ENCODE measurements at regions not wholly inside any gene's neighbourhood (a gene's known extent, or its start where the extent isn't known, plus 50 kb on each side); places are given as distances from the start of the nearest gene placed in this dataset.

DNA sequence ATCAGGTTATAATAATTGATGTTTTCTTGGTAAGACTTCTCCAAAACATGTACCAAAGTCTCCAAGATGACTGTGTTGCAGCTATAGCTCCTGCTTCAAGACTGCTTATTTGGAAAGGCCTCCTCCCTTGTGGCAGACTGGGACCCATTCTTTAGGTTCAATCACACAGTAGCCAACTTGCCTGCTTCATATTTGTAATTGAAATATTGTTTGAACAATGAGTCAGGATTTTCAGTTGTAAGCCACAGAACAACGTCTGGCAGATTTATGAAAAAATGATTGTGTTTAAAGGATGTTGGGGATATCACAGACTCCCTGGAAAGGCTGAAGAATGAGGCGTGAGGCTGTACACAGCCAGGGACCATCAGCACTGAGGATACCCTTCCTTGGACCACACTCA lies 458.9 kb downstream of the MED10 start:
- TF ChIP-seq, protein P1, sequence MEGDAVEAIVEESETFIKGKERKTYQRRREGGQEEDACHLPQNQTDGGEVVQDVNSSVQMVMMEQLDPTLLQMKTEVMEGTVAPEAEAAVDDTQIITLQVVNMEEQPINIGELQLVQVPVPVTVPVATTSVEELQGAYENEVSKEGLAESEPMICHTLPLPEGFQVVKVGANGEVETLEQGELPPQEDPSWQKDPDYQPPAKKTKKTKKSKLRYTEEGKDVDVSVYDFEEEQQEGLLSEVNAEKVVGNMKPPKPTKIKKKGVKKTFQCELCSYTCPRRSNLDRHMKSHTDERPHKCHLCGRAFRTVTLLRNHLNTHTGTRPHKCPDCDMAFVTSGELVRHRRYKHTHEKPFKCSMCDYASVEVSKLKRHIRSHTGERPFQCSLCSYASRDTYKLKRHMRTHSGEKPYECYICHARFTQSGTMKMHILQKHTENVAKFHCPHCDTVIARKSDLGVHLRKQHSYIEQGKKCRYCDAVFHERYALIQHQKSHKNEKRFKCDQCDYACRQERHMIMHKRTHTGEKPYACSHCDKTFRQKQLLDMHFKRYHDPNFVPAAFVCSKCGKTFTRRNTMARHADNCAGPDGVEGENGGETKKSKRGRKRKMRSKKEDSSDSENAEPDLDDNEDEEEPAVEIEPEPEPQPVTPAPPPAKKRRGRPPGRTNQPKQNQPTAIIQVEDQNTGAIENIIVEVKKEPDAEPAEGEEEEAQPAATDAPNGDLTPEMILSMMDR (conservative IDR thresholded peaks at IDR 0.05 in 1 of 2, IDR thresholded peaks at IDR 0.05 in 1 of 2; ENCODE audit: low read depth in 1 of 2, low read length in 2 of 2) = no peak
- TF ChIP-seq EZH2 (IDR thresholded peaks at IDR 0.05; ENCODE audit: low read length, missing control alignments) = no peak

Measured in fibroblast of lung (primary cell).